Upper lobe of right lung (tissue), 1 donor: ENCODE measurements at regions not wholly inside any gene's neighbourhood (a gene's known extent, or its start where the extent isn't known, plus 50 kb on each side); places are given as distances from the start of the nearest gene placed in this dataset.
A peak's percentile ranks its signal among the peaks of the same experiment; 100 is the strongest.

Experiments
- ATAC-seq: fragments of 200-7000 bp; cut with Tn5 transposase; one replicate; pipeline ENCODE4 v1.9.1; 2020; ENCODE audit warnings: mild to moderate bottlenecking, moderate library complexity
- DNase-seq: peaks from one replicate; pipeline ENCODE4 v3.0.0-alpha.2; 2020
- H3K27ac ChIP-seq: fragments of 200-600 bp; one replicate; pipeline ENCODE4 v1.8.0; 2022
- H3K27me3 ChIP-seq: fragments of 200-600 bp; one replicate; pipeline ENCODE4 v1.8.0; 2022; ENCODE audit warnings: mild to moderate bottlenecking
- H3K36me3 ChIP-seq: fragments of 200-600 bp; one replicate; pipeline ENCODE4 v1.8.0; 2022
- H3K4me1 ChIP-seq: fragments of 200-600 bp; one replicate; pipeline ENCODE4 v1.8.0; 2022
- H3K4me3 ChIP-seq: fragments of 200-600 bp; one replicate; pipeline ENCODE4 v1.8.0; 2022; ENCODE audit warnings: mild to moderate bottlenecking
- H3K9me3 ChIP-seq: fragments of 200-600 bp; one replicate; pipeline ENCODE4 v1.8.0; 2022
- CTCF ChIP-seq: fragments of 200-600 bp; IDR thresholded peaks from one replicate; pipeline ENCODE4 v1.8.0; 2022; ENCODE audit warnings: antibody characterized with exemption
- intact Hi-C: fragments of 100-400 bp; cut with DNase I; formaldehyde crosslinking; loops from one replicate; pipeline ENCODE4 v1.11.0; 2022
- donor health status: DM: no; HTN: yes; CAD: no; lungs with severe emphysema.

GRCh38 chr2:12821656-12822055, 104.9 kb downstream of the TRIB2 start:
- ATAC-seq (no peak), DNase-seq (no peak)
- Histone ChIP-seq H3K27ac (no peak overlapping the region), H3K4me3 (no peak overlapping the region), H3K36me3 (no peaks in the 10 kb centered on the region), H3K4me1 (peaks cover 40% of the 10 kb centered on the region), H3K27me3 (no peaks in the 10 kb centered on the region), H3K9me3 (no peaks in the 10 kb centered on the region)
- intact Hi-C loops: no loop called here
- TF ChIP-seq CTCF: no peak

- intact Hi-C loops: no loop called here
- DNase-seq (no peak), ATAC-seq (peak; percentile 65)
These were observed 107.6 kb downstream of the TRIB2 start for GRCh38 chr2:12824351-12824777.

GRCh38 chr2:12824778-12825379, 108.1 kb downstream of the TRIB2 start:
- Histone ChIP-seq H3K9me3 (no peaks in the 10 kb centered on the region), H3K27me3 (no peaks in the 10 kb centered on the region), H3K27ac (peak overlapping the region; percentile 68), H3K36me3 (no peaks in the 10 kb centered on the region), H3K4me1 (peaks cover 19% of the 10 kb centered on the region), H3K4me3 (no peak overlapping the region)
- ATAC-seq (peak; percentile 42), DNase-seq (no peak)
- no peak for TF ChIP-seq CTCF
- intact Hi-C loops: no loop called here

More at GRCh38 chr2:12824351-12824777, 107.6 kb downstream of the TRIB2 start:
- Histone ChIP-seq H3K4me1 (peaks cover 24% of the 10 kb centered on the region), H3K9me3 (no peaks in the 10 kb centered on the region), H3K27ac (peak overlapping the region; percentile 68), H3K4me3 (no peak overlapping the region), H3K27me3 (no peaks in the 10 kb centered on the region), H3K36me3 (no peaks in the 10 kb centered on the region)
- no peak for TF ChIP-seq CTCF

GRCh38 chr2:12826781-12827180, 110.0 kb downstream of the TRIB2 start:
- H3K27ac ChIP-seq: no peak overlapping the region
- no peak for TF ChIP-seq CTCF
- intact Hi-C loops: no loop called here
- H3K9me3 ChIP-seq: no peaks in the 10 kb centered on the region
- H3K4me1 ChIP-seq: peaks cover 12% of the 10 kb centered on the region
- DNase-seq (no peak), ATAC-seq (no peak)
- no peak overlapping the region for H3K4me3 ChIP-seq
- H3K36me3 ChIP-seq: no peaks in the 10 kb centered on the region
- H3K27me3 ChIP-seq: no peaks in the 10 kb centered on the region

GRCh38 chr2:12827721-12828120, 111.0 kb downstream of the TRIB2 start:
- ATAC-seq: no peak

More at GRCh38 chr2:12827721-12828120, 111.0 kb downstream of the TRIB2 start:
- no peak for TF ChIP-seq CTCF
- Histone ChIP-seq H3K36me3 (no peaks in the 10 kb centered on the region), H3K4me3 (no peak overlapping the region), H3K9me3 (no peaks in the 10 kb centered on the region), H3K27ac (no peak overlapping the region), H3K4me1 (peaks cover 12% of the 10 kb centered on the region), H3K27me3 (no peaks in the 10 kb centered on the region)
- DNase-seq: no peak
- intact Hi-C loops: no loop called here
